Mesenchymal stem cell (in vitro differentiated cells and primary cell): ENCODE measurements at regions not wholly inside any gene's neighbourhood (a gene's known extent, or its start where the extent isn't known, plus 50 kb on each side); places are given as distances from the start of the nearest gene placed in this dataset.

Experiments
- DNase-seq: peaks from one replicate; pipeline ENCODE4 v3.0.0-alpha.2; 2013
- H2AFZ ChIP-seq: one replicate; pipeline ENCODE4 v1.6.1; 2013; ENCODE audit warnings: low read depth, mild to moderate bottlenecking, control low read depth, inconsistent platforms, low read length, moderate library complexity
- H2AK5ac ChIP-seq: 2 replicates; pipeline ENCODE4 v1.6.1; 2013; ENCODE audit warnings: low read length, moderate library complexity, mild to moderate bottlenecking, inconsistent platforms; ENCODE audit not compliant: severe bottlenecking
- H2BK120ac ChIP-seq: one replicate; pipeline ENCODE4 v1.6.1; 2013; ENCODE audit warnings: low read depth, mild to moderate bottlenecking, inconsistent platforms, low read length, moderate library complexity
- H2BK12ac ChIP-seq, 2 experiments: one replicate each; pipeline ENCODE4 v1.6.1; 2013; ENCODE audit warnings: inconsistent platforms in 2 of 2, low read length in 2 of 2, mild to moderate bottlenecking in 2 of 2, moderate library complexity in 2 of 2, control low read depth in 1 of 2
- H2BK15ac ChIP-seq: one replicate; pipeline ENCODE4 v1.6.1; 2013; ENCODE audit warnings: mild to moderate bottlenecking, low read depth, inconsistent platforms; ENCODE audit not compliant: poor library complexity, severe bottlenecking
- H2BK5ac ChIP-seq: 2 replicates; pipeline ENCODE4 v1.6.1; 2013; ENCODE audit warnings: low read depth, mild to moderate bottlenecking, low read length, control low read depth, inconsistent platforms; ENCODE audit not compliant: poor library complexity, severe bottlenecking
- H3K14ac ChIP-seq, 2 experiments: one replicate each; pipeline ENCODE4 v1.6.1; 2013; ENCODE audit warnings: inconsistent platforms in 2 of 2, low read length in 2 of 2, control low read depth in 1 of 2, mild to moderate bottlenecking in 1 of 2, moderate library complexity in 1 of 2
- H3K18ac ChIP-seq, 2 experiments: one replicate each; pipeline ENCODE4 v1.6.1; 2013; ENCODE audit warnings: inconsistent platforms in 2 of 2, low read length in 2 of 2, control low read depth in 1 of 2, low read depth in 1 of 2, mild to moderate bottlenecking in 1 of 2
- H3K23ac ChIP-seq, 2 experiments: one replicate each; pipeline ENCODE4 v1.6.1; 2013; ENCODE audit warnings: inconsistent platforms in 2 of 2, low read length in 2 of 2, mild to moderate bottlenecking in 2 of 2, moderate library complexity in 2 of 2, control low read depth in 1 of 2
- H3K27ac ChIP-seq: 2 replicates; pipeline ENCODE4 v1.5.1; 2013; ENCODE audit warnings: mild to moderate bottlenecking, moderate library complexity, low read length, control low read depth, inconsistent platforms; ENCODE audit not compliant: poor library complexity, severe bottlenecking
- H3K27me3 ChIP-seq, 2 experiments: 2 replicates each; pipeline versions ENCODE4 v1.6.1 to v1.7.0; 2013; ENCODE audit warnings: low read length in 2 of 2, mild to moderate bottlenecking in 2 of 2, moderate library complexity in 2 of 2, control low read depth in 1 of 2, inconsistent platforms in 1 of 2; ENCODE audit not compliant: control insufficient read depth in 1 of 2, insufficient read depth in 1 of 2
- H3K36me3 ChIP-seq, 2 experiments: 2 replicates each; pipeline versions ENCODE4 v1.6.1 to v1.7.0; 2013; ENCODE audit warnings: low read length in 2 of 2, control low read depth in 1 of 2, inconsistent platforms in 1 of 2, low read depth in 1 of 2, mild to moderate bottlenecking in 1 of 2; ENCODE audit not compliant: insufficient read depth in 2 of 2, control insufficient read depth in 1 of 2
- H3K4ac ChIP-seq, 2 experiments: one replicate each; pipeline ENCODE4 v1.6.1; 2013; ENCODE audit warnings: inconsistent platforms in 2 of 2, low read length in 2 of 2, mild to moderate bottlenecking in 2 of 2, moderate library complexity in 2 of 2, control low read depth in 1 of 2, low read depth in 1 of 2
- H3K4me1 ChIP-seq: 2 replicates; pipeline ENCODE4 v1.6.1; 2013; ENCODE audit warnings: low read depth, low read length, control low read depth; ENCODE audit not compliant: control insufficient read depth, insufficient read depth
- H3K4me2 ChIP-seq: 2 replicates; pipeline ENCODE4 v1.6.1; 2013; ENCODE audit warnings: low read length, mild to moderate bottlenecking, inconsistent platforms; ENCODE audit not compliant: poor library complexity, severe bottlenecking
- H3K4me3 ChIP-seq, 2 experiments: 2 replicates each; pipeline versions ENCODE4 v1.5.1 to v1.7.0; 2013; ENCODE audit warnings: low read length in 2 of 2, mild to moderate bottlenecking in 2 of 2, control low read depth in 1 of 2, low read depth in 1 of 2; ENCODE audit not compliant: insufficient read depth in 1 of 2
- H3K79me1 ChIP-seq: replicated peaks from 2 replicates; pipeline ENCODE4 v1.6.1; 2013; ENCODE audit warnings: mild to moderate bottlenecking, control low read depth, low read length, inconsistent platforms; ENCODE audit not compliant: poor library complexity, severe bottlenecking
- H3K9ac ChIP-seq: 2 replicates; pipeline ENCODE4 v1.7.0; 2013; ENCODE audit warnings: mild to moderate bottlenecking, low read length, moderate library complexity
- H3K9me3 ChIP-seq: 2 replicates; pipeline ENCODE4 v1.7.0; 2013; ENCODE audit warnings: mild to moderate bottlenecking, low read length; ENCODE audit not compliant: control insufficient read depth
- H4K8ac ChIP-seq: one replicate; pipeline ENCODE4 v1.6.1; 2013; ENCODE audit warnings: inconsistent platforms, mild to moderate bottlenecking, low read length, moderate library complexity
- H4K91ac ChIP-seq: one replicate; pipeline ENCODE4 v1.6.1; 2013; ENCODE audit warnings: mild to moderate bottlenecking, low read length, inconsistent platforms
- WGBS: methylation state at CpG from one replicate; pipeline ENCODE4 v1.1.7; 2013; ENCODE audit warnings: mixed read lengths; 5-methylcytosine and 5-hydroxymethylcytosine counted together

DNA sequence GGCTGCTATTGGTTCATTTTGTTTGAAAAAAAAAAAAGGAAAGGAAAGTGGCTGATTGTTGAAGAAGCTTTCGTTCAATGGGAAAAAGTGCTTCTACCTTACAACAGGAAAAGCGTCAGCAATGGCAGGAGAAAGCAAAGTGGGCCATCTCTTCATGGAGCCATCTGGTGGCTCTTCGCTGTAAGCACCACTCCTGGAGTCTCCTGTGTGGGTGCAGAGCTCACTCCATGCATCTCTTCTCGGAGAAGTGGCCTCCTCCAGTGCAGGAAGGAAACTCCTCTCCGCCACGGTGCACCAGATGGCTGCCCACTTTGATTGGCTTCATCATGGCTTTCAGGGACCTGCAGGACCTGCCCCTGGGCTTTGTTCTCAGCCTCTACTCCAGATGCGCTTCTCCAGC, 250.9 kb downstream of the PTEN start:
- Histone ChIP-seq H3K9ac (no peak overlapping the region), H3K14ac (no peak overlapping the region), H2AK5ac (no peak overlapping the region), H2AFZ (no peak overlapping the region), H2BK5ac (no peak overlapping the region), H2BK15ac (peak overlapping the region; percentile 1), H3K4me3 (no peak overlapping the region), H3K79me1 (no peaks in the 10 kb centered on the region), H3K18ac (peak overlapping the region in 1 of 2 experiments; percentile 18), H4K91ac (no peak overlapping the region), H2BK12ac (peak overlapping the region in 1 of 2 experiments; percentile 59), H3K36me3 (no peaks in the 10 kb centered on the region), H3K27me3 (no peaks in the 10 kb centered on the region), H3K4me1 (peaks cover 1% of the 10 kb centered on the region), H3K23ac (no peak overlapping the region), H2BK120ac (no peak overlapping the region), H3K9me3 (no peaks in the 10 kb centered on the region), H3K27ac (no peak overlapping the region), H3K4me2 (no peak overlapping the region), H3K4ac (peak overlapping the region in 1 of 2 experiments; percentile 48), H4K8ac (no peak overlapping the region)
- 78% methylated on average over 7 of the region's 7 CpGs for WGBS
- DNase-seq = peak; percentile 50

DNA sequence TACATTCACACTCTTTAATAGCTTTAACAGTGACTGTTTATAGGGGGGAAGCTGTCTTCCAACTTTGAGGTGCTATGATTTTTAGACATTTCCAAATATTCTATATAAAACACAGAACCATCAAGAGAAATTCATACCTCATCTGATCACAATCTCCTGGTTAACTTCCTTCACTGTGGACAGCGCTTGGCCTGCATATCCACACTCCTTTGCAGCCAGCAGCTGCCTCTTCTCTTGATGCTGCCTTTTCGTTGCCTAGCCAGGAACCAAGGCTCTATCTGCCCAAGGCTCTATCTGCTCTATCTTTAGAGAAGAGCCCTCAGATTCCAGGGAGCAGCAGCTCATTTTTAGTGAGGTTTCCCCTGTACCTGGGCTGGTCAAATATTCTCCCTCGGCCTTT, 252.0 kb downstream of the PTEN start:
- no peaks in the 10 kb centered on the region for H3K27me3 ChIP-seq
- no peak for DNase-seq
- no peak overlapping the region for H2AFZ ChIP-seq
- no peak overlapping the region for H2AK5ac ChIP-seq
- no peak overlapping the region for H3K23ac ChIP-seq
- no peak overlapping the region for H3K4me2 ChIP-seq
- H3K14ac ChIP-seq = no peak overlapping the region
- H3K18ac ChIP-seq = no peak overlapping the region
- H3K9ac ChIP-seq = no peak overlapping the region
- no peak overlapping the region for H2BK120ac ChIP-seq
- H3K36me3 ChIP-seq = no peaks in the 10 kb centered on the region
- no peak overlapping the region for H4K91ac ChIP-seq
- H3K4me1 ChIP-seq = peaks cover 1% of the 10 kb centered on the region
- whole genome bisulfite sequencing = 95% methylated on average over 3 of the region's 3 CpGs
- peak overlapping the region in 1 of 2 experiments; percentile 25 for H2BK12ac ChIP-seq
- no peak overlapping the region for H3K4me3 ChIP-seq
- H3K4ac ChIP-seq = no peak overlapping the region
- no peaks in the 10 kb centered on the region for H3K9me3 ChIP-seq
- H4K8ac ChIP-seq = no peak overlapping the region
- no peak overlapping the region for H2BK5ac ChIP-seq
- no peak overlapping the region for H2BK15ac ChIP-seq
- H3K79me1 ChIP-seq = no peaks in the 10 kb centered on the region
- H3K27ac ChIP-seq = no peak overlapping the region

DNA sequence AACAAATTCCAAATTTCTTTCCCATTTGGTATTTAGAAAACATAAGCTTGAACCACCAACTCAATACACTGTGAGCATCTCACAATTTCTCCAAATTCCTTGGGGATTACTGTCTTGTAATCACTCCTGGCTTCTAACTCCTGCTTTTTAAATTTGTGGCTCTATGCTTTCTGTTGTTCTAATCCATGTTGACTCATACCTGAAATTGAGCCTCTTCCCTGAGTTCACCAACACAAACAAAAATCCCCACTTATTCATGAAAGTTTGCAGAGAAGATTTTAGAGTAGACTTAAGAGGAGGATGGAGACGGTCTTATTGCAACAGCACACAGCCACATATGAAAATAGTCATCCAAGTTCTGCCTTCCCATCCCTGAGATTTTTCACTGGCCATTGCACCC, 252.5 kb downstream of the PTEN start:
- 67% methylated on average over 1 of the region's 1 CpG for WGBS

DNA sequence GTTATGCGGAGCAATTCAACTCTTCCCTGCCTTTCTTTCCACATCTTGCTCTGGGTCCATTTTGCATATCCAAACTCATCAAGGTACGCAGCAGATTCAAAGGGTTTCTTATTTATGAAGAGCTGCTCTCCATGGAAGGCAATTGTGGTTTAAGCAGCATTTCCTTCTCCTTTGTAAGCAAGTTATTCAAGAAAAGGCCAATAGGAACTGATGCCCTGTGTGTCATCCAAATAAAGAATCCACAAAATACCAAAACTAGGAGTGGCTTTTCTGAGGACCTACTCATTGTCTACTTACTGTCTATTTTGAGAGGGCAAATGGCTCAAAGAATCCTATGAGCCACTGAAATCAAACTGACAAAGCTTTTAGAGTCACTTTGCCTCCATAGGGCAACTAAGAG, 253.1 kb downstream of the PTEN start:
- no peak overlapping the region for H3K27ac ChIP-seq
- WGBS = 100% methylated on average over 2 of the region's 2 CpGs
- no peaks in the 10 kb centered on the region for H3K79me1 ChIP-seq
- H3K27me3 ChIP-seq = no peaks in the 10 kb centered on the region
- peak overlapping the region; percentile 35 for H3K9ac ChIP-seq
- H4K8ac ChIP-seq = no peak overlapping the region
- H2BK15ac ChIP-seq = no peak overlapping the region
- H4K91ac ChIP-seq = no peak overlapping the region
- H2BK12ac ChIP-seq = no peak overlapping the region
- no peak overlapping the region for H3K23ac ChIP-seq
- peaks cover 1% of the 10 kb centered on the region for H3K4me1 ChIP-seq
- no peak overlapping the region for H3K14ac ChIP-seq
- H2BK120ac ChIP-seq = no peak overlapping the region
- no peak overlapping the region for H3K18ac ChIP-seq
- no peak overlapping the region for H3K4me3 ChIP-seq
- H3K4ac ChIP-seq = no peak overlapping the region
- no peaks in the 10 kb centered on the region for H3K36me3 ChIP-seq
- H3K4me2 ChIP-seq = no peak overlapping the region
- H2BK5ac ChIP-seq = no peak overlapping the region
- H3K9me3 ChIP-seq = no peaks in the 10 kb centered on the region
- H2AK5ac ChIP-seq = no peak overlapping the region
- no peak for DNase-seq
- H2AFZ ChIP-seq = no peak overlapping the region

More for the DNA sequence above, 252.5 kb downstream of the PTEN start:
- Histone ChIP-seq H3K9ac (no peak overlapping the region), H3K4me1 (peaks cover 1% of the 10 kb centered on the region), H2BK12ac (no peak overlapping the region), H2BK5ac (no peak overlapping the region), H3K23ac (no peak overlapping the region), H3K4me2 (no peak overlapping the region), H2AFZ (no peak overlapping the region), H2BK120ac (no peak overlapping the region), H3K18ac (no peak overlapping the region), H3K36me3 (no peaks in the 10 kb centered on the region), H4K91ac (no peak overlapping the region), H3K27ac (no peak overlapping the region), H2AK5ac (no peak overlapping the region), H3K4ac (no peak overlapping the region), H3K9me3 (no peaks in the 10 kb centered on the region), H4K8ac (no peak overlapping the region), H3K4me3 (no peak overlapping the region), H3K79me1 (no peaks in the 10 kb centered on the region), H3K14ac (no peak overlapping the region), H2BK15ac (no peak overlapping the region), H3K27me3 (no peaks in the 10 kb centered on the region)
- peak; percentile 40 for DNase-seq
